H1 (cell line): ENCODE measurements at regions not wholly inside any gene's neighbourhood (a gene's known extent, or its start where the extent isn't known, plus 50 kb on each side); places are given as distances from the start of the nearest gene placed in this dataset.

Experiments
- CTCF ChIA-PET: fragments of 300-600 bp; sonication (Branson Sonifier 250); formaldehyde crosslinking; loops from one replicate; lab custom pipeline; 2021; ENCODE audit not compliant: partially characterized antibody; lab: Charles Lee
- POLR2A ChIA-PET: fragments of 300-600 bp; sonication (Branson Sonifier 250); formaldehyde crosslinking; loops from one replicate; lab custom pipeline; 2021; ENCODE audit warnings: inconsistent platforms; ENCODE audit not compliant: partially characterized antibody; lab: Charles Lee
- DNase-seq, 2 experiments: peaks; one replicate each; pipeline versions ENCODE4 v3.0.0 to v3.0.0-alpha.2; 2010 to 2022; ENCODE audit warnings: low spot score in 2 of 2, low read depth in 1 of 2, mixed read lengths in 1 of 2
- FAIRE-seq: peaks from 2 replicates; lab custom pipeline; 2011; peaks lifted over from hg19 to GRCh38; lab: Jason Lieb, UNC
- H2AFZ ChIP-seq: 2 replicates; pipeline ENCODE4 v1.8.1; 2012; ENCODE audit warnings: low read length, inconsistent platforms
- H2AK5ac ChIP-seq: 2 replicates; pipeline ENCODE4 v1.6.1; 2013; ENCODE audit warnings: low read depth, low read length
- H2BK120ac ChIP-seq: replicated peaks from 2 replicates; pipeline ENCODE3; 2013; ENCODE audit warnings: low read depth, low read length, inconsistent platforms
- H2BK12ac ChIP-seq: 2 replicates; pipeline ENCODE4 v1.6.1; 2013; ENCODE audit warnings: low read depth, low read length
- H2BK15ac ChIP-seq: 2 replicates; pipeline ENCODE4 v1.6.1; 2013; ENCODE audit warnings: low read length
- H2BK20ac ChIP-seq: 2 replicates; pipeline ENCODE4 v1.6.1; 2013; ENCODE audit warnings: low read length
- H2BK5ac ChIP-seq: 2 replicates; pipeline ENCODE4 v1.6.1; 2013; ENCODE audit warnings: low read depth, low read length
- H3K14ac ChIP-seq: 2 replicates; pipeline ENCODE4 v1.6.1; 2013; ENCODE audit warnings: inconsistent platforms; ENCODE audit not compliant: insufficient read length
- H3K18ac ChIP-seq: 2 replicates; pipeline ENCODE4 v1.6.1; 2013; ENCODE audit warnings: low read length; ENCODE audit errors: extremely low read depth
- H3K23ac ChIP-seq: 2 replicates; pipeline ENCODE4 v1.6.1; 2013; ENCODE audit warnings: inconsistent platforms; ENCODE audit not compliant: insufficient read length
- H3K23me2 ChIP-seq: 2 replicates; pipeline ENCODE4 v1.6.1; 2013; ENCODE audit warnings: low read depth, low read length
- H3K27ac ChIP-seq: 2 replicates; pipeline ENCODE4 v1.6.1; 2011; ENCODE audit warnings: low read depth, low read length, inconsistent platforms
- H3K27me3 ChIP-seq, 4 experiments: replicated peaks in 1 of 4; 1 replicate in 1 of 4; 2 replicates in 3 of 4; pipeline versions ENCODE4 v1.6.1 to v1.8.1; 2011 to 2013; ENCODE audit warnings: low read length in 3 of 4, mild to moderate bottlenecking in 3 of 4, inconsistent platforms in 2 of 4, mixed read lengths in 2 of 4, moderate library complexity in 1 of 4; ENCODE audit not compliant: control insufficient read depth in 3 of 4, insufficient read depth in 3 of 4; ENCODE audit errors: extremely low read depth in 1 of 4
- H3K36me3 ChIP-seq, 4 experiments: 2 replicates each; pipeline versions ENCODE4 v1.6.1 to v1.8.1; 2011 to 2013; ENCODE audit warnings: mild to moderate bottlenecking in 4 of 4, low read length in 3 of 4, moderate library complexity in 2 of 4, control low read depth in 1 of 4, inconsistent platforms in 1 of 4; ENCODE audit not compliant: insufficient read depth in 4 of 4, control insufficient read depth in 2 of 4
- H3K4ac ChIP-seq: replicated peaks from 2 replicates; pipeline ENCODE3; 2013; ENCODE audit warnings: low read length, low read depth, mixed read lengths, inconsistent platforms; ENCODE audit not compliant: insufficient read length
- H3K4me1 ChIP-seq, 4 experiments: replicated peaks in 1 of 4; 1 replicate in 1 of 4; 2 replicates in 3 of 4; pipeline versions ENCODE4 v1.6.1 to v1.8.1; 2011 to 2013; ENCODE audit warnings: low read length in 3 of 4, inconsistent platforms in 2 of 4, mixed read lengths in 1 of 4; ENCODE audit not compliant: insufficient read depth in 4 of 4, control insufficient read depth in 3 of 4
- H3K4me2 ChIP-seq, 2 experiments: 2 replicates each; pipeline versions ENCODE4 v1.6.1 to v1.8.1; 2011 to 2013; ENCODE audit warnings: low read depth in 2 of 2, low read length in 2 of 2, control low read depth in 1 of 2, inconsistent platforms in 1 of 2, mild to moderate bottlenecking in 1 of 2; ENCODE audit not compliant: insufficient read depth in 1 of 2
- H3K4me3 ChIP-seq, 4 experiments: fragments of 200-600, 300-600 bp in 1 of 4; sonication (generic), shearing (Covaris generic), sonication (Bioruptor Twin) in 1 of 4; 2 replicates each; pipeline versions ENCODE4 v1.5.1 to v1.8.1; 2011 to 2016; ENCODE audit warnings: low read length in 4 of 4, low read depth in 3 of 4, control low read depth in 2 of 4, inconsistent platforms in 2 of 4, mild to moderate bottlenecking in 2 of 4, mixed read lengths in 1 of 4, moderate library complexity in 1 of 4; ENCODE audit not compliant: insufficient read depth in 2 of 4; ENCODE audit errors: extremely low read depth in 1 of 4
- H3K56ac ChIP-seq: replicated peaks from 2 replicates; pipeline ENCODE3; 2013; ENCODE audit warnings: low read depth, mild to moderate bottlenecking, mixed read lengths, low read length, inconsistent platforms; ENCODE audit not compliant: insufficient read length
- H3K79me1 ChIP-seq: 2 replicates; pipeline ENCODE4 v1.6.1; 2013; ENCODE audit warnings: low read depth, low read length, control low read depth
- H3K79me2 ChIP-seq, 2 experiments: 2 replicates each; pipeline versions ENCODE4 v1.6.1 to v1.8.1; 2012 to 2013; ENCODE audit warnings: low read length in 2 of 2, mild to moderate bottlenecking in 2 of 2, inconsistent platforms in 1 of 2; ENCODE audit not compliant: insufficient read depth in 2 of 2, control insufficient read depth in 1 of 2
- H3K9ac ChIP-seq, 4 experiments: replicated peaks in 1 of 4; 1 replicate in 1 of 4; 2 replicates in 3 of 4; pipeline versions ENCODE4 v1.6.1 to v1.8.1; 2011 to 2013; ENCODE audit warnings: low read depth in 3 of 4, low read length in 3 of 4, control low read depth in 2 of 4, mild to moderate bottlenecking in 2 of 4, moderate library complexity in 2 of 4, inconsistent platforms in 1 of 4; ENCODE audit errors: extremely low read depth in 1 of 4
- H3K9me3 ChIP-seq, 2 experiments: 2 replicates each; pipeline versions ENCODE4 v1.6.1 to v1.8.1; 2012 to 2013; ENCODE audit warnings: mild to moderate bottlenecking in 2 of 2, moderate library complexity in 2 of 2, control low read depth in 1 of 2, inconsistent platforms in 1 of 2, low read depth in 1 of 2, low read length in 1 of 2, mixed read lengths in 1 of 2; ENCODE audit not compliant: insufficient read depth in 2 of 2
- H4K20me1 ChIP-seq, 2 experiments: replicated peaks in 1 of 2; 2 replicates each; pipeline versions ENCODE3 to v1.8.1; 2011 to 2013; ENCODE audit warnings: inconsistent platforms in 2 of 2, low read length in 2 of 2, mild to moderate bottlenecking in 1 of 2; ENCODE audit not compliant: insufficient read depth in 2 of 2, control insufficient read depth in 1 of 2
- H4K5ac ChIP-seq: 2 replicates; pipeline ENCODE4 v1.6.1; 2013; ENCODE audit warnings: low read length, low read depth, mixed read lengths, inconsistent platforms; ENCODE audit not compliant: insufficient read length
- H4K8ac ChIP-seq: 2 replicates; pipeline ENCODE4 v1.8.0; 2013; ENCODE audit warnings: mild to moderate bottlenecking, moderate library complexity, low read length, inconsistent platforms; ENCODE audit not compliant: insufficient read depth; ENCODE audit errors: extremely low read depth
- H4K91ac ChIP-seq: replicated peaks from 2 replicates; pipeline ENCODE3; 2013; ENCODE audit warnings: low read length, mixed read lengths, inconsistent platforms; ENCODE audit not compliant: insufficient read length
- ASH2L ChIP-seq: fragments of 200-600, 300-600 bp; sonication (generic); IDR thresholded peaks from one replicate; pipeline ENCODE4 v1.7.1; 2017; ENCODE audit warnings: low read length
- CTCF ChIP-seq, 3 experiments: IDR thresholded peaks; 1 replicate in 2 of 3; 2 replicates in 1 of 3; pipeline versions ENCODE4 v1.5.1 to v1.6.1; 2011; ENCODE audit warnings: low read length in 3 of 3, mild to moderate bottlenecking in 3 of 3, inconsistent platforms in 2 of 3, low read depth in 1 of 3, moderate library complexity in 1 of 3; ENCODE audit not compliant: insufficient read depth in 1 of 3; ENCODE audit errors: control extremely low read depth in 1 of 3
- EZH2 ChIP-seq: fragments of 200-600 bp; sonication (generic); IDR thresholded peaks from 2 replicates; pipeline ENCODE4 v1.7.1; 2012; ENCODE audit warnings: low read depth, mild to moderate bottlenecking, moderate library complexity, low read length, inconsistent platforms; ENCODE audit not compliant: severe bottlenecking
- NANOG ChIP-seq: IDR thresholded peaks from 2 replicates; pipeline ENCODE4 v1.6.1; 2011; ENCODE audit warnings: low read length, low read depth, mild to moderate bottlenecking, inconsistent platforms; ENCODE audit not compliant: insufficient read depth, poor library complexity, severe bottlenecking
- POLR2A ChIP-seq, 2 experiments: IDR thresholded peaks; 1 replicate in 1 of 2; 2 replicates in 1 of 2; pipeline ENCODE4 v1.6.1; 2011; ENCODE audit warnings: low read depth in 2 of 2, low read length in 2 of 2, mild to moderate bottlenecking in 2 of 2; ENCODE audit errors: control extremely low read depth in 1 of 2
- TEAD4 ChIP-seq: IDR thresholded peaks from 2 replicates; pipeline ENCODE4 v1.6.1; 2012; ENCODE audit warnings: low read depth, low read length, inconsistent platforms, mixed read lengths
- WGBS, 2 experiments: shearing (Covaris generic) in 1 of 2; methylation state at CpG; one replicate each; pipeline versions ENCODE4 v1.1.6 to v1.1.7; 2013 to 2015; ENCODE audit warnings: low lambda C conversion rate in 2 of 2, mixed read lengths in 2 of 2, inconsistent platforms in 1 of 2, low coverage in 1 of 2, missing lambda C conversion rate in 1 of 2; ENCODE audit not compliant: insufficient replicate concordance in 2 of 2, insufficient coverage in 1 of 2, insufficient read length in 1 of 2; ENCODE audit errors: extremely low coverage in 1 of 2, missing lambda C conversion rate in 1 of 2; 5-methylcytosine and 5-hydroxymethylcytosine counted together

- no peak overlapping the region for H2BK5ac ChIP-seq
- no peaks in the 10 kb centered on the region for H3K79me1 ChIP-seq
- ChIA-PET POLR2A (no interaction called here), CTCF (interaction anchor here (1.4 kb wide), 1 partner anchor 8 kb away, joined by 3 read pairs; no protein-coding TSS in a partner anchor)
- no peak overlapping the region for H4K5ac ChIP-seq
- no peaks in the 10 kb centered on the region for H4K20me1 ChIP-seq
- no peak overlapping the region for H2BK15ac ChIP-seq
- H3K4ac ChIP-seq, result no peak overlapping the region
- H3K4me3 ChIP-seq, result no peak overlapping the region
- no peaks in the 10 kb centered on the region for H3K4me1 ChIP-seq
- no peak overlapping the region for H2BK12ac ChIP-seq
- no peak overlapping the region for H3K9ac ChIP-seq
- H3K27me3 ChIP-seq, result no peaks in the 10 kb centered on the region
- 100% methylated on average over 1 of the region's 1 CpG; no CpG with 5 or more reads in 1 of the 2 experiments for WGBS, 2 experiments
- no peak overlapping the region for H2BK20ac ChIP-seq
- no peak overlapping the region for H2AFZ ChIP-seq
- DNase-seq, result no peak
- no peak overlapping the region for H3K56ac ChIP-seq
- H3K36me3 ChIP-seq, result no peaks in the 10 kb centered on the region
- no peaks in the 10 kb centered on the region for H3K9me3 ChIP-seq
- H2BK120ac ChIP-seq, result no peak overlapping the region
- H3K23ac ChIP-seq, result no peak overlapping the region
- H3K23me2 ChIP-seq, result no peaks in the 10 kb centered on the region
- no peak overlapping the region for H3K18ac ChIP-seq
- no peak overlapping the region for H4K91ac ChIP-seq
- H3K4me2 ChIP-seq, result no peak overlapping the region
- TF ChIP-seq EZH2, result no peak
- TF ChIP-seq ASH2L, result no peak
- no peak for TF ChIP-seq NANOG
- TF ChIP-seq CTCF (IDR thresholded peaks at IDR 0.05; ENCODE audit: control extremely low read depth in 1 of 3, insufficient read depth in 1 of 3, low read depth in 1 of 3, low read length in 3 of 3), result no peak
- TF ChIP-seq POLR2A (IDR thresholded peaks at IDR 0.05; ENCODE audit: control extremely low read depth in 1 of 2, low read depth in 2 of 2, low read length in 2 of 2), result no peak
- TF ChIP-seq TEAD4, result no peak
- TF ChIP-seq, all 59 proteins: peak for 0
- no peak for FAIRE-seq
- no peak overlapping the region for H3K27ac ChIP-seq
- no peak overlapping the region for H2AK5ac ChIP-seq
- H3K14ac ChIP-seq, result no peak overlapping the region
- H3K79me2 ChIP-seq, result no peaks in the 10 kb centered on the region
- H4K8ac ChIP-seq, result no peak overlapping the region
Measured at GRCh38 chrX:20756585-20756984, 489.9 kb upstream of the RPS6KA3 start.
